ENCODE measurements at regions not wholly inside any gene's neighbourhood (a gene's known extent, or its start where the extent isn't known, plus 50 kb on each side); places are given as distances from the start of the nearest gene placed in this dataset.

DNA sequence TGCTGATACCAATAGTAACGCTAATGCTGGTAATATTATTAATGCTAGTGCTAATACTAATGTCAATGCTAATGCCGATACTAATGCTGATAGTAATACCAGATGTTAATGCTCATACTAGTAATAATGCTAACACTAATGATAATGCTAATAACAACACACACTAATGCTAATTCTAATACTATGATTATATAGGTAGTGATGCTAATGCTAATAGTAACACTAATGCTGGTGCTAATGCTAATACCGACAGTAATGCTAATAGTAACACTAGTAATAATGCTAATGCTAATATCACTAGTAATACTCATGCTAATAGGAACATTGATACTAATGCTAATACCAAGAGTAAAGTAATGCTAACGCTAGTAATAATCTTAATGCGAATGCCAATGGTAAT lies 406.4 kb upstream of the RNF32 start:
- Histone ChIP-seq H3K27me3 (ENCODE audit: insufficient read depth, low read depth, low read length) (no peaks in the 10 kb centered on the region), H3K4me3 (ENCODE audit: low read length) (no peak overlapping the region), H3K4me2 (ENCODE audit: low read length) (no peak overlapping the region), H3F3A (ENCODE audit: insufficient read depth, low read length, poor library complexity, severe bottlenecking) (no peaks in the 10 kb centered on the region), H2AFZ (ENCODE audit: low read depth, low read length) (no peak overlapping the region), H3K27ac (ENCODE audit: low read length) (no peak overlapping the region), H3K79me2 (replicated peaks; ENCODE audit: insufficient read depth, low read length) (no peaks in the 10 kb centered on the region), H3K36me3 (ENCODE audit: insufficient read depth, low read length) (no peaks in the 10 kb centered on the region), H4K20me1 (ENCODE audit: insufficient read depth) (no peaks in the 10 kb centered on the region), H3K9me2 (ENCODE audit: insufficient read depth, low read length) (no peaks in the 10 kb centered on the region), H3K9me3 (ENCODE audit: low read length) (no peaks in the 10 kb centered on the region), H3K9ac (ENCODE audit: low read length) (no peak overlapping the region)
- no peak for TF ChIP-seq TAF1 (IDR thresholded peaks at IDR 0.05; ENCODE audit: low read depth)
- TF ChIP-seq, protein P1, sequence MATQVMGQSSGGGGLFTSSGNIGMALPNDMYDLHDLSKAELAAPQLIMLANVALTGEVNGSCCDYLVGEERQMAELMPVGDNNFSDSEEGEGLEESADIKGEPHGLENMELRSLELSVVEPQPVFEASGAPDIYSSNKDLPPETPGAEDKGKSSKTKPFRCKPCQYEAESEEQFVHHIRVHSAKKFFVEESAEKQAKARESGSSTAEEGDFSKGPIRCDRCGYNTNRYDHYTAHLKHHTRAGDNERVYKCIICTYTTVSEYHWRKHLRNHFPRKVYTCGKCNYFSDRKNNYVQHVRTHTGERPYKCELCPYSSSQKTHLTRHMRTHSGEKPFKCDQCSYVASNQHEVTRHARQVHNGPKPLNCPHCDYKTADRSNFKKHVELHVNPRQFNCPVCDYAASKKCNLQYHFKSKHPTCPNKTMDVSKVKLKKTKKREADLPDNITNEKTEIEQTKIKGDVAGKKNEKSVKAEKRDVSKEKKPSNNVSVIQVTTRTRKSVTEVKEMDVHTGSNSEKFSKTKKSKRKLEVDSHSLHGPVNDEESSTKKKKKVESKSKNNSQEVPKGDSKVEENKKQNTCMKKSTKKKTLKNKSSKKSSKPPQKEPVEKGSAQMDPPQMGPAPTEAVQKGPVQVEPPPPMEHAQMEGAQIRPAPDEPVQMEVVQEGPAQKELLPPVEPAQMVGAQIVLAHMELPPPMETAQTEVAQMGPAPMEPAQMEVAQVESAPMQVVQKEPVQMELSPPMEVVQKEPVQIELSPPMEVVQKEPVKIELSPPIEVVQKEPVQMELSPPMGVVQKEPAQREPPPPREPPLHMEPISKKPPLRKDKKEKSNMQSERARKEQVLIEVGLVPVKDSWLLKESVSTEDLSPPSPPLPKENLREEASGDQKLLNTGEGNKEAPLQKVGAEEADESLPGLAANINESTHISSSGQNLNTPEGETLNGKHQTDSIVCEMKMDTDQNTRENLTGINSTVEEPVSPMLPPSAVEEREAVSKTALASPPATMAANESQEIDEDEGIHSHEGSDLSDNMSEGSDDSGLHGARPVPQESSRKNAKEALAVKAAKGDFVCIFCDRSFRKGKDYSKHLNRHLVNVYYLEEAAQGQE (IDR thresholded peaks at IDR 0.05; ENCODE audit: borderline replicate concordance), result no peak
- TF ChIP-seq SMC3 (conservative IDR thresholded peaks at IDR 0.05; ENCODE audit: poor library complexity), result no peak
- TF ChIP-seq MXI1 (conservative IDR thresholded peaks at IDR 0.05; ENCODE audit: poor library complexity, severe bottlenecking), result no peak
- no peak for TF ChIP-seq EP300 (conservative IDR thresholded peaks at IDR 0.05; ENCODE audit: poor library complexity, severe bottlenecking)
- no peak for TF ChIP-seq POLR2AphosphoS5 (IDR thresholded peaks at IDR 0.05)
- TF ChIP-seq RAD21 (conservative IDR thresholded peaks at IDR 0.05), result no peak
- TF ChIP-seq, protein P2, sequence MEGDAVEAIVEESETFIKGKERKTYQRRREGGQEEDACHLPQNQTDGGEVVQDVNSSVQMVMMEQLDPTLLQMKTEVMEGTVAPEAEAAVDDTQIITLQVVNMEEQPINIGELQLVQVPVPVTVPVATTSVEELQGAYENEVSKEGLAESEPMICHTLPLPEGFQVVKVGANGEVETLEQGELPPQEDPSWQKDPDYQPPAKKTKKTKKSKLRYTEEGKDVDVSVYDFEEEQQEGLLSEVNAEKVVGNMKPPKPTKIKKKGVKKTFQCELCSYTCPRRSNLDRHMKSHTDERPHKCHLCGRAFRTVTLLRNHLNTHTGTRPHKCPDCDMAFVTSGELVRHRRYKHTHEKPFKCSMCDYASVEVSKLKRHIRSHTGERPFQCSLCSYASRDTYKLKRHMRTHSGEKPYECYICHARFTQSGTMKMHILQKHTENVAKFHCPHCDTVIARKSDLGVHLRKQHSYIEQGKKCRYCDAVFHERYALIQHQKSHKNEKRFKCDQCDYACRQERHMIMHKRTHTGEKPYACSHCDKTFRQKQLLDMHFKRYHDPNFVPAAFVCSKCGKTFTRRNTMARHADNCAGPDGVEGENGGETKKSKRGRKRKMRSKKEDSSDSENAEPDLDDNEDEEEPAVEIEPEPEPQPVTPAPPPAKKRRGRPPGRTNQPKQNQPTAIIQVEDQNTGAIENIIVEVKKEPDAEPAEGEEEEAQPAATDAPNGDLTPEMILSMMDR (IDR thresholded peaks at IDR 0.05; ENCODE audit: poor library complexity, severe bottlenecking), result no peak
- no peak for TF ChIP-seq EZH2 (IDR thresholded peaks at IDR 0.05; ENCODE audit: borderline replicate concordance, insufficient read depth, low read length, poor library complexity, severe bottlenecking)

DNA sequence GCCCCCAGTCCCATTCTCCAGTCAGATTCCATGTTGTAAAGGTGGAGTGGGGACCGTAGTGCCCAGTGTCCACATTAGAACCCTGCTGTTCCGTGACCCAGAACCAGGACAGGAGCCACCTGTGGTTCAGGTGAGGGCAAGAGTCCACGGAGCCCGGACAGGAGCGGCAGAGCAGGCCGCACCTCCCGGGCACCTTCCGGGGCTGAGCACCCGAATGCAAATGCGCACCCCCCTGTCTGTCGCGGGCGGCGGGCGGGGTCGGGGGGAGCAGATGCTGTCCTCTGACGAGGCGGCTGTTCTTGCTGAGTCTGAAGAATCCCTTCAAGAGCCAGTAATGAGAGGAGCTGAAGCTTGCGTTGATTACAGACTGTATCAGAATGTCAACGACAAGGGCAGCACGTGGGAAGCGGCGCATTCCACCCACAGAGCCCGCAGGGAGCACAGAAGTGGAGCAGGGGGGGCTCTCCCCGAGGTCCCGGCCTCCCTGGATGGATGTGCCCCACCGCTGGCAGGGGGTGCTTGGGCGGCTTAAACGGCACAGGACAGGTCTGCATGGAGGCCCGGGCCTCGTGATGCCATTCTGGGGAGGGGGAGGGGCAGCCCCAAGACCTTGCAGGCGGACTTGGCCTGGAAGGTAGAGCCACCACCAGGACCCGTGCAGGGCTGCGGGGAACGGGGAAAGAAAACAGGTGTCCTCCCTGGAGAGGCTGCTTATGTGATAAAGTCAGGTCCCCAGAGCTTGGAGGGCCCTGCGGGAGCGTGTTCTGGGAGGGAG lies 407.5 kb upstream of the RNF32 start:
- no peak overlapping the region for H3K4me2 ChIP-seq (ENCODE audit: low read length)
- H3K36me3 ChIP-seq (ENCODE audit: insufficient read depth, low read length), result no peaks in the 10 kb centered on the region
- no peak overlapping the region for H3K9ac ChIP-seq (ENCODE audit: low read length)
- no peaks in the 10 kb centered on the region for H4K20me1 ChIP-seq (ENCODE audit: insufficient read depth)
- no peaks in the 10 kb centered on the region for H3K9me2 ChIP-seq (ENCODE audit: insufficient read depth, low read length)
- no peaks in the 10 kb centered on the region for H3K9me3 ChIP-seq (ENCODE audit: low read length)
- no peak overlapping the region for H2AFZ ChIP-seq (ENCODE audit: low read depth, low read length)
- TF ChIP-seq RAD21 (conservative IDR thresholded peaks at IDR 0.05) (no peak), MXI1 (conservative IDR thresholded peaks at IDR 0.05; ENCODE audit: poor library complexity, severe bottlenecking) (no peak), SMC3 (conservative IDR thresholded peaks at IDR 0.05; ENCODE audit: poor library complexity) (no peak), EP300 (conservative IDR thresholded peaks at IDR 0.05; ENCODE audit: poor library complexity, severe bottlenecking) (no peak), TAF1 (IDR thresholded peaks at IDR 0.05; ENCODE audit: low read depth) (no peak), EZH2 (IDR thresholded peaks at IDR 0.05; ENCODE audit: borderline replicate concordance, insufficient read depth, low read length, poor library complexity, severe bottlenecking) (no peak), POLR2AphosphoS5 (IDR thresholded peaks at IDR 0.05) (no peak)
- TF ChIP-seq, protein P2 (IDR thresholded peaks at IDR 0.05; ENCODE audit: poor library complexity, severe bottlenecking), result no peak
- TF ChIP-seq, protein P1 (IDR thresholded peaks at IDR 0.05; ENCODE audit: borderline replicate concordance), result no peak
- no peaks in the 10 kb centered on the region for H3K79me2 ChIP-seq (replicated peaks; ENCODE audit: insufficient read depth, low read length)
- no peak overlapping the region for H3K27ac ChIP-seq (ENCODE audit: low read length)
- H3K27me3 ChIP-seq (ENCODE audit: insufficient read depth, low read depth, low read length), result no peaks in the 10 kb centered on the region
- no peaks in the 10 kb centered on the region for H3F3A ChIP-seq (ENCODE audit: insufficient read depth, low read length, poor library complexity, severe bottlenecking)
- H3K4me3 ChIP-seq (ENCODE audit: low read length), result no peak overlapping the region

Measured in neural cell (in vitro differentiated cells).